ENCODE measurements at regions not wholly inside any gene's neighbourhood (a gene's known extent, or its start where the extent isn't known, plus 50 kb on each side); places are given as distances from the start of the nearest gene placed in this dataset.

GRCh38 chr9:81380504-81381359, 308.6 kb downstream of the TLE1 start:
- no peak for TF ChIP-seq CTCF (IDR thresholded peaks at IDR 0.05; ENCODE audit: low read depth, low read length, missing control alignments)
- H3K4me3 ChIP-seq (ENCODE audit: low read depth, low read length), result no peak overlapping the region
- no peak for DNase-seq (ENCODE audit: low read depth)

- H3K4me3 ChIP-seq (ENCODE audit: low read depth, low read length), result no peak overlapping the region
- DNase-seq (ENCODE audit: low read depth), result no peak
- no peak for TF ChIP-seq CTCF (IDR thresholded peaks at IDR 0.05; ENCODE audit: low read depth, low read length, missing control alignments)
Measured at GRCh38 chr9:81379655-81380054, 309.7 kb downstream of the TLE1 start.

- no peak for TF ChIP-seq CTCF (IDR thresholded peaks at IDR 0.05; ENCODE audit: low read depth, low read length, missing control alignments)
- H3K4me3 ChIP-seq (ENCODE audit: low read depth, low read length), result no peak overlapping the region
- no peak for DNase-seq (ENCODE audit: low read depth)
Measured at GRCh38 chr9:81377921-81378320, 311.4 kb downstream of the TLE1 start.

GRCh38 chr9:81377320-81377719, 312.0 kb downstream of the TLE1 start:
- TF ChIP-seq CTCF (IDR thresholded peaks at IDR 0.05; ENCODE audit: low read depth, low read length, missing control alignments), result no peak
- no peak for DNase-seq (ENCODE audit: low read depth)
- H3K4me3 ChIP-seq (ENCODE audit: low read depth, low read length), result no peak overlapping the region

GRCh38 chr9:81375187-81376100, 313.9 kb downstream of the TLE1 start:
- DNase-seq (ENCODE audit: low read depth), result no peak
- TF ChIP-seq CTCF (IDR thresholded peaks at IDR 0.05; ENCODE audit: low read depth, low read length, missing control alignments), result no peak
- H3K4me3 ChIP-seq (ENCODE audit: low read depth, low read length), result no peak overlapping the region

GRCh38 chr9:81374459-81375186, 314.7 kb downstream of the TLE1 start:
- TF ChIP-seq CTCF (IDR thresholded peaks at IDR 0.05; ENCODE audit: low read depth, low read length, missing control alignments), result no peak
- no peak for DNase-seq (ENCODE audit: low read depth)

More at GRCh38 chr9:81374459-81375186, 314.7 kb downstream of the TLE1 start:
- H3K4me3 ChIP-seq (ENCODE audit: low read depth, low read length), result no peak overlapping the region
